Loucy (cell line): ENCODE measurements at regions not wholly inside any gene's neighbourhood (a gene's known extent, or its start where the extent isn't known, plus 50 kb on each side); places are given as distances from the start of the nearest gene placed in this dataset.

ENCODE experiments used
- H2AFZ ChIP-seq: fragments of 200-600 bp; sonication (generic); 2 replicates; pipeline ENCODE4 v1.6.0; 2016; ENCODE audit warnings: antibody characterized with exemption, mild to moderate bottlenecking, low read length, moderate library complexity
- H3F3A ChIP-seq: fragments of 200-600 bp; 2 replicates; pipeline ENCODE4 v1.6.0; 2016; ENCODE audit warnings: antibody characterized with exemption, low read depth, mild to moderate bottlenecking
- H3K27me3 ChIP-seq: fragments of 200-600 bp; sonication (generic); 2 replicates; pipeline ENCODE4 v1.6.1; 2014; ENCODE audit warnings: low read length, mild to moderate bottlenecking; ENCODE audit not compliant: insufficient read depth, poor library complexity, severe bottlenecking
- H3K36me3 ChIP-seq: fragments of 200-600 bp; sonication (generic); 2 replicates; pipeline ENCODE4 v1.6.1; 2016; ENCODE audit warnings: low read length; ENCODE audit not compliant: insufficient read depth
- H3K4me1 ChIP-seq: fragments of 200-600 bp; sonication (generic); 2 replicates; pipeline ENCODE4 v1.5.1; 2014; ENCODE audit warnings: low read length, mild to moderate bottlenecking; ENCODE audit not compliant: insufficient read depth, poor library complexity, severe bottlenecking
- H3K4me2 ChIP-seq: fragments of 200-600 bp; sonication (generic); 2 replicates; pipeline ENCODE4 v1.6.0; 2014; ENCODE audit warnings: antibody characterized with exemption, low read length, low read depth, mild to moderate bottlenecking; ENCODE audit not compliant: poor library complexity, severe bottlenecking
- H3K4me3 ChIP-seq: fragments of 200-600 bp; sonication (generic); 2 replicates; pipeline ENCODE4 v1.5.1; 2014; ENCODE audit warnings: low read length, mild to moderate bottlenecking, mixed read lengths; ENCODE audit not compliant: poor library complexity, severe bottlenecking
- H3K79me2 ChIP-seq: fragments of 200-600 bp; sonication (generic); 2 replicates; pipeline ENCODE4 v1.6.1; 2014; ENCODE audit warnings: low read length; ENCODE audit not compliant: insufficient read depth
- H3K9ac ChIP-seq: fragments of 200-600 bp; sonication (generic); 2 replicates; pipeline ENCODE4 v1.6.0; 2014; ENCODE audit warnings: mild to moderate bottlenecking, low read depth, low read length, moderate library complexity; ENCODE audit not compliant: poor library complexity, severe bottlenecking
- H3K9me2 ChIP-seq: fragments of 200-600 bp; sonication (generic); replicated peaks from 2 replicates; pipeline ENCODE4 v1.6.1; 2016; ENCODE audit warnings: low read depth, low read length, mixed read lengths
- H3K9me3 ChIP-seq: fragments of 200-600 bp; sonication (generic); 2 replicates; pipeline ENCODE4 v1.6.1; 2014; ENCODE audit warnings: mild to moderate bottlenecking, antibody characterized with exemption, low read length, low read depth; ENCODE audit not compliant: insufficient read depth
- H4K20me1 ChIP-seq: fragments of 200-600 bp; sonication (generic); 2 replicates; pipeline ENCODE4 v1.6.0; 2014; ENCODE audit warnings: antibody characterized with exemption, low read length, mild to moderate bottlenecking; ENCODE audit not compliant: insufficient read depth, poor library complexity, severe bottlenecking
- CTCF ChIP-seq: fragments of 200-600 bp; sonication (generic); conservative IDR thresholded peaks from 2 replicates; pipeline ENCODE4 v1.5.1; 2014; ENCODE audit warnings: mild to moderate bottlenecking, antibody characterized with exemption, low read length
- EZH2phosphoT487 ChIP-seq: fragments of 200-600 bp; IDR thresholded peaks from 2 replicates; pipeline ENCODE4 v1.6.1; 2018; ENCODE audit warnings: antibody characterized with exemption, mild to moderate bottlenecking, moderate library complexity, borderline replicate concordance

DNA sequence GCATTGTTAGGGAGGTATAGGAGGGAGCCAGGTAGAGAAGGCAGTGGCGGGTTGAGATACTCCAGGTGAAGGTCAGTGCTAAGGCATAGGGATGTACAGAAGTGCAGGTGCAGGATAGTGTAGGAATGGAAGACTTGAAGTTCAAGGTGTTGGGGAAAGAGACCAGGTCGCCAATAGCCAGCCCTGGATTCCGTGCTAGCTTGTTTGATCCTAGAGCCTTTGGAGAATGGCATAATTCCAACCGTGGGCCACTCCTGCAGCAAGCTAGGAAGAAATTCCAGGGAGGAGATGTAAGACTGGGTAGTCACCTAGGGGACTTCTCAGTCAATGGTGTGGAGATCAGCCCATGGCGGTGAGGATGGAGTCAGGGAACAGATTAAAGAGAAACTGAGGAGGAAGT lies 272.7 kb downstream of the RPS24 start:
- no peaks in the 10 kb centered on the region for H3K79me2 ChIP-seq
- H3K4me3 ChIP-seq, result no peak overlapping the region
- no peak overlapping the region for H3K9ac ChIP-seq
- H4K20me1 ChIP-seq, result no peaks in the 10 kb centered on the region
- peaks cover 24% of the 10 kb centered on the region for H3K4me1 ChIP-seq
- H3K36me3 ChIP-seq, result no peaks in the 10 kb centered on the region
- no peaks in the 10 kb centered on the region for H3K27me3 ChIP-seq
- no peaks in the 10 kb centered on the region for H3K9me3 ChIP-seq
- no peak overlapping the region for H3K4me2 ChIP-seq
- no peak overlapping the region for H2AFZ ChIP-seq
- TF ChIP-seq EZH2phosphoT487 (no peak), CTCF (no peak)
- no peaks in the 10 kb centered on the region for H3K9me2 ChIP-seq
- peaks cover 3% of the 10 kb centered on the region; the same call in 1 of the 2 replicates for H3F3A ChIP-seq

DNA sequence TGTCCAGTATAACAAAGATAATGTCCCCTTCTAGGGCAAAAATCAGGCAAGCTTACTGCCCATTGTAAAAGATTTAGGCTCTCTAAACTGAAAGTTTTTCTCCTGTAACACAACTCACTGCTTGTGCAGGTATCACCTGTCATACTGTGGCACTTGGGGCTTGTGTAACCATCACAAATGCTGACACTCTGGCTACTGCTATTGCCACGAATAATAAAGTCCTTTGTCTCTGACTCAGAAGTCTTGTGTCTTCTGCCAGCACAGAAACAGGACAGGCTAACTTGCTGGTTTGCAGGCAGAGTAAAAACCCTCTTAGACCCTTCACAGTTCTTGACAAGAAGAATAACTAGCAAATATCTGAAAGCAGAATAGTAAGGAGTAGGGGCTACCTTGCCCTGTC lies 273.9 kb downstream of the RPS24 start:
- H3K4me2 ChIP-seq, result no peak overlapping the region
- no peaks in the 10 kb centered on the region for H3K36me3 ChIP-seq
- H3K9me3 ChIP-seq, result no peaks in the 10 kb centered on the region
- H3F3A ChIP-seq, result peaks cover under 1% of the 10 kb centered on the region; the same call in 1 of the 2 replicates
- H2AFZ ChIP-seq, result no peak overlapping the region
- H3K9me2 ChIP-seq, result no peaks in the 10 kb centered on the region
- H3K27me3 ChIP-seq, result no peaks in the 10 kb centered on the region
- H3K9ac ChIP-seq, result no peak overlapping the region
- no peak for TF ChIP-seq CTCF
- TF ChIP-seq EZH2phosphoT487, result no peak
- H3K4me3 ChIP-seq, result no peak overlapping the region
- H4K20me1 ChIP-seq, result no peaks in the 10 kb centered on the region
- no peaks in the 10 kb centered on the region for H3K79me2 ChIP-seq
- H3K4me1 ChIP-seq, result peaks cover 12% of the 10 kb centered on the region

DNA sequence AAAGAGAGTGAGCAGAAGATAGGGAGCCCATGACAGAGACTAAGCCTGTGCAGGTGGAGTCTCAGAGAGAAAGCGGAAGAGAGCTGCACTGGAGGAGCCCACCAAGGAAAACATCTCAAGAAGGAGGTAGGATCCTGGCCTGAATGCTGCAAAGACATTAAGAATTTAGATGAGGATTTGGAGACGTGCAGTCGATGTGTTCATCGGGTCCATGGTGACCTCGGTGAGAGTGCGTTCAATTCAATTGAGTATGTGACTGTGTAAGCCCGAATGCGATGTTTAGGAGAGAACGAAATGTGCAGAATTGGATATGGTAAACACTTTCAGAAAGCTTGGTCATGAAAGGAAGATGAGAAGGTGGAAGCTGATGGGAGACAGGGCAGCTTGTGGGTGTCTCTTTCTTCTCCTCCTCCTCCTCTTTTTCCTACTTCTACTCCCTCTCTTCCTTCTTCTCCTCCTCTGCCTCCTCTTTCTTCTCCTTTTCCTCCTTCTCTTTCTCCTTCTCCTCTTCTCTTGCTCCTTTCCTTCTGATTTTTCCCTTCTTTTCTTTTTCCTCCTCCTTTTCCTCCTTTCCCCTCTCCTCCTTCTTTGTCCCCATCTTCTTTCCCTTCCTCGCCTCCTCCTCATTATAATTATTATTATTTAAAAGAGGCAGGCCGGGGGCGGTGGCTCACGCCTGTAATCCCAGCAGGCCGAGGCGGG lies 276.0 kb downstream of the RPS24 start:
- H3F3A ChIP-seq, result no peaks in the 10 kb centered on the region
- H3K9ac ChIP-seq, result no peak overlapping the region
- no peak overlapping the region for H3K4me3 ChIP-seq
- H3K4me1 ChIP-seq, result no peaks in the 10 kb centered on the region
- no peaks in the 10 kb centered on the region for H3K79me2 ChIP-seq
- H2AFZ ChIP-seq, result no peak overlapping the region
- no peak overlapping the region for H3K4me2 ChIP-seq
- no peaks in the 10 kb centered on the region for H3K27me3 ChIP-seq
- no peaks in the 10 kb centered on the region for H4K20me1 ChIP-seq
- H3K9me3 ChIP-seq, result no peaks in the 10 kb centered on the region
- no peaks in the 10 kb centered on the region for H3K9me2 ChIP-seq
- H3K36me3 ChIP-seq, result no peaks in the 10 kb centered on the region
- TF ChIP-seq CTCF (no peak), EZH2phosphoT487 (no peak)
